ENCODE measurements at regions not wholly inside any gene's neighbourhood (a gene's known extent, or its start where the extent isn't known, plus 50 kb on each side); places are given as distances from the start of the nearest gene placed in this dataset.

DNA sequence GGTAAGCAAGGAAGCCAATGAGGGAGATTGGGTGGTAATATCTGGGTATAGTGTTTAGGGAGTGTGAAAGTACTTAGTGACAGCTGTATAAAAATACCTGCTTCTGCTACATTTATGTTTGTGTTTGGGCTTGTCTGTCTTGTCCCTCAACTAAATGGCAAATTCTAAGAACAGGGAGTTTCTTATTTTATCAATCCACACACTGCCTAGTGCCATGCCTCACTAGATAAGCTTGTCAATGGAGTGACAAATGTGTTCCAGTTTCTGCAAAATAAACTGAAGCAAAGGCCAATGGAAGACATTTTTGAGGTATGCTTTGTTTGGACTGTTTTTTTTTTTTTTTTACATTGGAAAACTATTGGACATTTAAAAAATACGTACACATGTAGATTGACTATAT is 418.0 kb downstream of the SH2D1A start:
- TF ChIP-seq, protein P1, sequence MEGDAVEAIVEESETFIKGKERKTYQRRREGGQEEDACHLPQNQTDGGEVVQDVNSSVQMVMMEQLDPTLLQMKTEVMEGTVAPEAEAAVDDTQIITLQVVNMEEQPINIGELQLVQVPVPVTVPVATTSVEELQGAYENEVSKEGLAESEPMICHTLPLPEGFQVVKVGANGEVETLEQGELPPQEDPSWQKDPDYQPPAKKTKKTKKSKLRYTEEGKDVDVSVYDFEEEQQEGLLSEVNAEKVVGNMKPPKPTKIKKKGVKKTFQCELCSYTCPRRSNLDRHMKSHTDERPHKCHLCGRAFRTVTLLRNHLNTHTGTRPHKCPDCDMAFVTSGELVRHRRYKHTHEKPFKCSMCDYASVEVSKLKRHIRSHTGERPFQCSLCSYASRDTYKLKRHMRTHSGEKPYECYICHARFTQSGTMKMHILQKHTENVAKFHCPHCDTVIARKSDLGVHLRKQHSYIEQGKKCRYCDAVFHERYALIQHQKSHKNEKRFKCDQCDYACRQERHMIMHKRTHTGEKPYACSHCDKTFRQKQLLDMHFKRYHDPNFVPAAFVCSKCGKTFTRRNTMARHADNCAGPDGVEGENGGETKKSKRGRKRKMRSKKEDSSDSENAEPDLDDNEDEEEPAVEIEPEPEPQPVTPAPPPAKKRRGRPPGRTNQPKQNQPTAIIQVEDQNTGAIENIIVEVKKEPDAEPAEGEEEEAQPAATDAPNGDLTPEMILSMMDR (conservative IDR thresholded peaks at IDR 0.05), result no peak
- no peak for TF ChIP-seq ZFX (IDR thresholded peaks at IDR 0.05)
